ENCODE measurements at regions not wholly inside any gene's neighbourhood (a gene's known extent, or its start where the extent isn't known, plus 50 kb on each side); places are given as distances from the start of the nearest gene placed in this dataset.

DNA sequence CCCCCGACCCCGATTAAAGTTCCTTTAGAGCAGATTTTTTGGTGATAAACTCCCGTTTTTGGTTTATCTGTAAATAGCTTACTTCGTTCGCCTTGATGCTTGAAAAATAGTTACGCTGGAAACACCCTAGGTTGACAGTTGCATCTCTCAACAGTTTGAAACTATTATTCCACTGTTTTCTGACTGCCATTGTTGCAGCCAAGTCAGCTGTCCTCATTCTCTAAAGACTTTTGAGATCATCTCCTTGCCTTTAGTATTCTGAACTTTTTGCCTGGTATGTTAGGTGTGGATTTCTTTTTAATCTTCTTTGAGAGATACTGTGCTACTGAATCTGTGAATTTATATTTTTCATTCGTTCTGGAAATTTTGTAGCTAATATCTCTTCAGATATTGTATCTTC is 122.7 kb upstream of the NSMCE3 start:
- H3K4me1 ChIP-seq = no peaks in the 10 kb centered on the region

DNA sequence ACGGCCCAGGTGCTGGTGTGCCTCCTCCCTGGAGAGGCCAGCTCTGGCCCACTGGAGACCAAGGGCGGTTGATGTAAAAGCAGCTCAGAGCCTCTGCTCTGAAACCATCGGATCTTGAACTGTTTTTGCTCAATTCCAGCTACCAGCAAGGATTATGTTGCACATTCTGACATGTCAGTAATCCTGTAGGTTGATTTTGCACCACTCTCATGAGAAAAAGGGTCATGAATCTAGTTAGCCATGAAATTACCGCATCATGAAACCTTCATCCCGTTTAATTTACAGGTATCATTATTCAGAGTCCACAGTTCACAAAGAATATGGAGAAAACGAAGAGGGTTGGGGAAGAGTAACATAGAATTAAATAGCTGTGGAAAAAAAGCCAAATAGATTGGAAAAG is 120.4 kb upstream of the NSMCE3 start:
- Histone ChIP-seq H3K27ac (no peak overlapping the region), H3K4me3 (no peak overlapping the region), H3K4me1 (no peaks in the 10 kb centered on the region), H3K36me3 (no peaks in the 10 kb centered on the region), H3K27me3 (no peaks in the 10 kb centered on the region), H3K9me3 (no peaks in the 10 kb centered on the region)
- TF ChIP-seq, protein P1, sequence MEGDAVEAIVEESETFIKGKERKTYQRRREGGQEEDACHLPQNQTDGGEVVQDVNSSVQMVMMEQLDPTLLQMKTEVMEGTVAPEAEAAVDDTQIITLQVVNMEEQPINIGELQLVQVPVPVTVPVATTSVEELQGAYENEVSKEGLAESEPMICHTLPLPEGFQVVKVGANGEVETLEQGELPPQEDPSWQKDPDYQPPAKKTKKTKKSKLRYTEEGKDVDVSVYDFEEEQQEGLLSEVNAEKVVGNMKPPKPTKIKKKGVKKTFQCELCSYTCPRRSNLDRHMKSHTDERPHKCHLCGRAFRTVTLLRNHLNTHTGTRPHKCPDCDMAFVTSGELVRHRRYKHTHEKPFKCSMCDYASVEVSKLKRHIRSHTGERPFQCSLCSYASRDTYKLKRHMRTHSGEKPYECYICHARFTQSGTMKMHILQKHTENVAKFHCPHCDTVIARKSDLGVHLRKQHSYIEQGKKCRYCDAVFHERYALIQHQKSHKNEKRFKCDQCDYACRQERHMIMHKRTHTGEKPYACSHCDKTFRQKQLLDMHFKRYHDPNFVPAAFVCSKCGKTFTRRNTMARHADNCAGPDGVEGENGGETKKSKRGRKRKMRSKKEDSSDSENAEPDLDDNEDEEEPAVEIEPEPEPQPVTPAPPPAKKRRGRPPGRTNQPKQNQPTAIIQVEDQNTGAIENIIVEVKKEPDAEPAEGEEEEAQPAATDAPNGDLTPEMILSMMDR (IDR thresholded peaks at IDR 0.05) = no peak
- no peak for DNase-seq (ENCODE audit: low spot score)

More for the DNA sequence above, 122.7 kb upstream of the NSMCE3 start:
- Histone ChIP-seq H3K9me3 (no peaks in the 10 kb centered on the region), H3K4me3 (no peak overlapping the region), H3K36me3 (no peaks in the 10 kb centered on the region), H3K27ac (no peak overlapping the region), H3K27me3 (no peaks in the 10 kb centered on the region)
- TF ChIP-seq, protein P1 (IDR thresholded peaks at IDR 0.05) = no peak
- no peak for DNase-seq (ENCODE audit: low spot score)

DNA sequence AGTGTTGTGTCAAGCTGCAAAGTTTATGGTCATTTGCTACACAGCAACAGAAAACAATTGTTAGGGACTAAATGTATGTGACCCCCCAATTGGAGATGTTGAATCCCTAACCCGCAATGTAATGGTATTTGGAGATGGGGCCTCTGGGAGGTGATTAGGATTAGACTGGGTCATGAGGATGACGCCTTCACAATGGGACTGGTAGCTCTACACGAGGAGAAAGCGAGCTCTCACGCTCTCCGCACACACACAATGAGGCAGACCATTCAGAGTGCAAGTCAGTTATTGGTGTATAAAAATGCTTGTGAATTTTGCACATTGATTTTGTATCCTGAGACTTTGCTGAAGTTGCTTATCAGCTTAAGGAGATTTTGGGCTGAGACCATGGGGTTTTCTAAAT is 116.9 kb upstream of the NSMCE3 start:
- H3K4me1 ChIP-seq = no peaks in the 10 kb centered on the region
- TF ChIP-seq, protein P1 (IDR thresholded peaks at IDR 0.05) = no peak
- H3K4me3 ChIP-seq = no peak overlapping the region
- no peaks in the 10 kb centered on the region for H3K36me3 ChIP-seq
- no peaks in the 10 kb centered on the region for H3K27me3 ChIP-seq
- H3K27ac ChIP-seq = no peak overlapping the region
- no peaks in the 10 kb centered on the region for H3K9me3 ChIP-seq
- no peak for DNase-seq (ENCODE audit: low spot score)

DNA sequence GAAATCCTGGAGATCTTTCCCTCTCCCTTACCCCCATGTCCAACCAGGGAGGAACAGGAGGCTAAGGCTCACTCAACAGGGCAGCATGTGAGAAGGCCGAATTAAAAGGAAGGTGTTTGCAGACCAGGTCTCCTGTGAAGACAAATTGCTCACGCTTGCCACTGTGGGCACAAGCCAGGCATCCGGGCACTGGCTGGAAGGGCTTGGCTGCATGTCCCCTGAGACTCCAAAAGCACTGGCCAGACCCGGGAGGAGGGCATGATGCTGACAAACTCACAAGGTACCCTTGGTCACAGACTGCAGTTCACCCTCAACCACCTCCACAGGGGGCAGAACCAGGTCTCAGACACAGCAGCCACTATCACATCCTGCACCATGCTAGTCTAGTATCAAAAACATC is 113.7 kb upstream of the NSMCE3 start:
- no peaks in the 10 kb centered on the region for H3K9me3 ChIP-seq
- TF ChIP-seq, protein P1 (IDR thresholded peaks at IDR 0.05) = no peak
- DNase-seq (ENCODE audit: low spot score) = no peak
- no peaks in the 10 kb centered on the region for H3K27me3 ChIP-seq
- no peak overlapping the region for H3K4me3 ChIP-seq
- H3K27ac ChIP-seq = no peak overlapping the region
- H3K36me3 ChIP-seq = no peaks in the 10 kb centered on the region
- H3K4me1 ChIP-seq = no peaks in the 10 kb centered on the region

DNA sequence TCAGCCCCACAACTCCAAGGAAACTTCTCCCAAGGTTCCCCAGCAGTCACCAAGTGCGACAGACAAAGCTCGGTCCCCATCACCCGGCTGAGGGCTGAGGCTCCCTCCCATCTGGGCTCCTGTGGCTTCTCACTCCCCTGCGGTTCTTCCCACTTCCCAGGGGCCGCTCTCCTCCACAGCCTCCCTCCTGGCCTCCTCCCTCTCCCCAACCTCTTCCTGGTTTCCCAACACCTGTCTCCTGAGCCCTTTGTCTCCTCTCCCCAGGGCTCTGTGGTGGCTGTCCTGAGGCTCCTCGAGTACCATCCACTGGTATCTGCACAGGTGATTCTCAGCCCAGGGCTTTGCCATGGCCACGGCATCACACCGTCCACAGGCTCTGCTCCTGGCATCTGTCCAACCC is 113.2 kb upstream of the NSMCE3 start:
- no peaks in the 10 kb centered on the region for H3K4me1 ChIP-seq
- TF ChIP-seq, protein P1 (IDR thresholded peaks at IDR 0.05) = no peak
- no peak overlapping the region for H3K4me3 ChIP-seq
- no peaks in the 10 kb centered on the region for H3K9me3 ChIP-seq
- no peaks in the 10 kb centered on the region for H3K36me3 ChIP-seq
- no peaks in the 10 kb centered on the region for H3K27me3 ChIP-seq
- no peak overlapping the region for H3K27ac ChIP-seq
- DNase-seq (ENCODE audit: low spot score) = no peak

DNA sequence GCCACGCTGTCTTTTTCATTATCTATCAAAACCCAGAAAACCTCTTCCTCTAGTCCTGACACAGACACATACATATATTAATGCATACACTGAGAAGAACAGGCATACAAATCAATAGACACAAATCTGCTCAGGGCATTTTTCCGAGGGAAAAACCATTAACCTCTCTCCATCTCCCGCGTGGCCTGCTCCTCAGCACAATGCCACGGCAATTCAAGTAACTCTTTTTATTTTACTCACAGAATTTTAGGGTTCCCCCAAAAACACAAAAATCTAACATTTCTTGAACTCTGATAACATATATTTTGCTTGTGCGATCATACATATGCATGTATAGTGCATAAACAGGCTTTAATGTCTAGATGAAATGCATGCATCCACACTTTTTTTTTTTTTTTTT is 110.8 kb upstream of the NSMCE3 start:
- no peaks in the 10 kb centered on the region for H3K27me3 ChIP-seq
- no peaks in the 10 kb centered on the region for H3K4me1 ChIP-seq
- no peaks in the 10 kb centered on the region for H3K9me3 ChIP-seq
- no peak overlapping the region for H3K27ac ChIP-seq
- H3K36me3 ChIP-seq = no peaks in the 10 kb centered on the region
- no peak for DNase-seq (ENCODE audit: low spot score)
- no peak overlapping the region for H3K4me3 ChIP-seq
- TF ChIP-seq, protein P1 (IDR thresholded peaks at IDR 0.05) = no peak
